Lower leg skin (tissue), 3 donors: ENCODE measurements at regions not wholly inside any gene's neighbourhood (a gene's known extent, or its start where the extent isn't known, plus 50 kb on each side); places are given as distances from the start of the nearest gene placed in this dataset.

Experiments used
- POLR2A ChIP-seq, 2 donors: fragments of 450-650 bp; IDR thresholded peaks; one replicate each; pipeline ENCODE4 v1.6.1; 2016 to 2017; ENCODE audit warnings: antibody characterized with exemption in 2 of 2, mild to moderate bottlenecking in 1 of 2, moderate library complexity in 1 of 2
- TF ChIP-seq, protein P1 (sequence below), 3 donors: fragments of 450-650 bp; IDR thresholded peaks; one replicate each; pipeline ENCODE4 v1.5.1; 2016; ENCODE audit warnings: antibody characterized with exemption in 3 of 3, mild to moderate bottlenecking in 3 of 3, moderate library complexity in 2 of 3

DNA sequence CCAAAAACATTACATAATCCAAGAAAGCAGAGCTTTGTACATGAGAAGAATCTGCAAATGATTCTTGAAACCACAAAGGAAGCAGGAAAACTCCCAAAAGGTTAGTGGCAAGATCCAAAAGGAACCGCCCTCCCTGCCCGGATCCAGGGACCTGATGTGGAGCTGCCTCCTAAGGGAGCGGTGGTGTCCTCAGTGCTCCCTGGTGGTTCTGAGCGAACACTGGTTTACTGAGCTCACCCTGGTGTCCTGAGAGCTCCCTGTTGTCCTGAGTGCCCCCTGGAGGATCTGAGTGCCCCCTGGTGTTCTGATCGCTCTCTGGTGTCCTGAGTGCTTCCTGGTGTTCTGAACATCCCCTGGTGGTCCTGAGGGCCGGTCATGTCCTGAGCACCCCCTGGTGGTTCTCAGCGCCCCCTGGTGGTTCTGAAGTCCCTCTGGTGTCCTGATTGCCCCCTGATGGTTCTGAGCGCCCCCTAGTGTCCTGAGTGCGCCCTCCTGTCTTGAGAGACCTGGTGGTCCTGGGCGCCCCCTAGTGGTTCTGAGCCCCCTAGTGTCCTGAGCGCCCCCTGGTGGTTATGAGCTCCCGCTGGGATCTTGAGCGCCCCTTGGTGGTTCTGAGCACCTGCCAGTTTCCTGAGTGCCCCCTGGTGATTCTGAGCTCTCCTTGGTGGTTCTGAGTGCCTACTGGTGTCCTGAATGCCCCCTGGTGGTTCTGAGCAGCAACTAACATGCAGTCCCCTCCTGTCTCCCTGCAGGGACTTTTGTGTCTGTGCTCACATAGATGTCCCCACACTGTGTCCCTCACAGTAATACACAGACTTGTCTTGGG, 891.1 kb downstream of the TMEM121 start:
- TF ChIP-seq, protein P1, sequence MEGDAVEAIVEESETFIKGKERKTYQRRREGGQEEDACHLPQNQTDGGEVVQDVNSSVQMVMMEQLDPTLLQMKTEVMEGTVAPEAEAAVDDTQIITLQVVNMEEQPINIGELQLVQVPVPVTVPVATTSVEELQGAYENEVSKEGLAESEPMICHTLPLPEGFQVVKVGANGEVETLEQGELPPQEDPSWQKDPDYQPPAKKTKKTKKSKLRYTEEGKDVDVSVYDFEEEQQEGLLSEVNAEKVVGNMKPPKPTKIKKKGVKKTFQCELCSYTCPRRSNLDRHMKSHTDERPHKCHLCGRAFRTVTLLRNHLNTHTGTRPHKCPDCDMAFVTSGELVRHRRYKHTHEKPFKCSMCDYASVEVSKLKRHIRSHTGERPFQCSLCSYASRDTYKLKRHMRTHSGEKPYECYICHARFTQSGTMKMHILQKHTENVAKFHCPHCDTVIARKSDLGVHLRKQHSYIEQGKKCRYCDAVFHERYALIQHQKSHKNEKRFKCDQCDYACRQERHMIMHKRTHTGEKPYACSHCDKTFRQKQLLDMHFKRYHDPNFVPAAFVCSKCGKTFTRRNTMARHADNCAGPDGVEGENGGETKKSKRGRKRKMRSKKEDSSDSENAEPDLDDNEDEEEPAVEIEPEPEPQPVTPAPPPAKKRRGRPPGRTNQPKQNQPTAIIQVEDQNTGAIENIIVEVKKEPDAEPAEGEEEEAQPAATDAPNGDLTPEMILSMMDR (IDR thresholded peaks at IDR 0.05): no peak
- TF ChIP-seq POLR2A (IDR thresholded peaks at IDR 0.05): no peak
